ENCODE measurements at regions not wholly inside any gene's neighbourhood (a gene's known extent, or its start where the extent isn't known, plus 50 kb on each side); places are given as distances from the start of the nearest gene placed in this dataset.
"Not testable (repeated sequence)": the region's sequence is repeated elsewhere in the genome, so short reads cannot be mapped to it uniquely, and the experiment has no call there.

GRCh38 chr16:31975826-31976419 lies 102.3 kb downstream of the ZNF267 start:
- DNase-seq (ENCODE audit: low read depth in 2 of 2): not testable (repeated sequence)

GRCh38 chr16:31978463-31978862 lies 104.9 kb downstream of the ZNF267 start:
- not testable (repeated sequence) for DNase-seq (ENCODE audit: low read depth in 2 of 2)

GRCh38 chr16:31981739-31982138 lies 108.1 kb downstream of the ZNF267 start:
- not testable (repeated sequence) for DNase-seq (ENCODE audit: low read depth in 2 of 2)

- DNase-seq (ENCODE audit: low read depth in 2 of 2): not testable (repeated sequence)
Observed at GRCh38 chr16:31982986-31983385, 109.4 kb downstream of the ZNF267 start.

- DNase-seq (ENCODE audit: low read depth in 2 of 2): not testable (repeated sequence)
Observed at GRCh38 chr16:31983666-31984065, 110.1 kb downstream of the ZNF267 start.

- DNase-seq (ENCODE audit: low read depth in 2 of 2): not testable (repeated sequence)
Observed at GRCh38 chr16:31986895-31987294, 113.3 kb downstream of the ZNF267 start.

- DNase-seq (ENCODE audit: low read depth in 2 of 2): peak; percentile 23 to 34
Observed at GRCh38 chr16:31988595-31989581, 115.3 kb downstream of the ZNF267 start.

GRCh38 chr16:31990261-31990660 lies 116.7 kb downstream of the ZNF267 start:
- DNase-seq (ENCODE audit: low read depth in 2 of 2): not testable (repeated sequence)

- DNase-seq (ENCODE audit: low read depth in 2 of 2): not testable (repeated sequence)
Observed at GRCh38 chr16:31990980-31991379, 117.4 kb downstream of the ZNF267 start.

GRCh38 chr16:31996325-31996724 lies 122.7 kb downstream of the ZNF267 start:
- DNase-seq (ENCODE audit: low read depth in 2 of 2): not testable (repeated sequence)

GRCh38 chr16:32002496-32002895 lies 128.9 kb downstream of the ZNF267 start:
- DNase-seq (ENCODE audit: low read depth in 2 of 2): not testable (repeated sequence)

GRCh38 chr16:32003819-32004218 lies 130.2 kb downstream of the ZNF267 start:
- DNase-seq (ENCODE audit: low read depth in 2 of 2): not testable (repeated sequence)

- DNase-seq (ENCODE audit: low read depth in 2 of 2): not testable (repeated sequence)
Observed at GRCh38 chr16:32038783-32039496, 165.3 kb downstream of the ZNF267 start.

- DNase-seq (ENCODE audit: low read depth in 2 of 2): not testable (repeated sequence)
Observed at GRCh38 chr16:32039919-32040318, 166.3 kb downstream of the ZNF267 start.

- DNase-seq (ENCODE audit: low read depth in 2 of 2): not testable (repeated sequence)
Observed at GRCh38 chr16:32066016-32066651, 187.0 kb upstream of the TP53TG3D start.

GRCh38 chr16:32071586-32071985 lies 181.5 kb upstream of the TP53TG3D start:
- not testable (repeated sequence) for DNase-seq (ENCODE audit: low read depth in 2 of 2)

- DNase-seq (ENCODE audit: low read depth in 2 of 2): not testable (repeated sequence)
Observed at GRCh38 chr16:32083891-32084290, 169.2 kb upstream of the TP53TG3D start.

- not testable (repeated sequence) for DNase-seq (ENCODE audit: low read depth in 2 of 2)
Observed at GRCh38 chr16:32084656-32085401, 168.3 kb upstream of the TP53TG3D start.

- DNase-seq (ENCODE audit: low read depth in 2 of 2): not testable (repeated sequence)
Observed at GRCh38 chr16:32085438-32086141, 167.5 kb upstream of the TP53TG3D start.

GRCh38 chr16:32115562-32115961 lies 137.5 kb upstream of the TP53TG3D start:
- DNase-seq (ENCODE audit: low read depth in 2 of 2): not testable (repeated sequence)
